ENCODE measurements at regions not wholly inside any gene's neighbourhood (a gene's known extent, or its start where the extent isn't known, plus 50 kb on each side); places are given as distances from the start of the nearest gene placed in this dataset.

- TF ChIP-seq CTCF (IDR thresholded peaks at IDR 0.05; ENCODE audit: low read depth, low read length, missing control alignments): no peak
- no peak for DNase-seq (ENCODE audit: extremely low read depth, low read depth)
- H3K4me3 ChIP-seq (replicated peaks; ENCODE audit: low read depth, low read length): no peak overlapping the region
These were observed 864.3 kb downstream of the BRD1 start for GRCh38 chr22:48963405-48963804.

GRCh38 chr22:48961705-48962104 lies 866.0 kb downstream of the BRD1 start:
- no peak for TF ChIP-seq CTCF (IDR thresholded peaks at IDR 0.05; ENCODE audit: low read depth, low read length, missing control alignments)
- no peak overlapping the region for H3K4me3 ChIP-seq (replicated peaks; ENCODE audit: low read depth, low read length)
- DNase-seq (ENCODE audit: extremely low read depth, low read depth): no peak

GRCh38 chr22:48960980-48961660 lies 866.6 kb downstream of the BRD1 start:
- no peak for TF ChIP-seq CTCF (IDR thresholded peaks at IDR 0.05; ENCODE audit: low read depth, low read length, missing control alignments)

GRCh38 chr22:48960576-48960975 lies 867.1 kb downstream of the BRD1 start:
- no peak for TF ChIP-seq CTCF (IDR thresholded peaks at IDR 0.05; ENCODE audit: low read depth, low read length, missing control alignments)
- no peak for DNase-seq (ENCODE audit: extremely low read depth, low read depth)
- no peak overlapping the region for H3K4me3 ChIP-seq (replicated peaks; ENCODE audit: low read depth, low read length)

More at GRCh38 chr22:48960980-48961660, 866.6 kb downstream of the BRD1 start:
- no peak overlapping the region for H3K4me3 ChIP-seq (replicated peaks; ENCODE audit: low read depth, low read length)
- DNase-seq (ENCODE audit: extremely low read depth, low read depth): no peak

- TF ChIP-seq CTCF (IDR thresholded peaks at IDR 0.05; ENCODE audit: low read depth, low read length, missing control alignments): no peak
- H3K4me3 ChIP-seq (replicated peaks; ENCODE audit: low read depth, low read length): no peak overlapping the region
- DNase-seq (ENCODE audit: extremely low read depth, low read depth): no peak
These were observed 868.2 kb downstream of the BRD1 start for GRCh38 chr22:48959496-48959895.

- no peak for DNase-seq (ENCODE audit: extremely low read depth, low read depth)
- TF ChIP-seq CTCF (IDR thresholded peaks at IDR 0.05; ENCODE audit: low read depth, low read length, missing control alignments): no peak
These were observed 869.7 kb downstream of the BRD1 start for GRCh38 chr22:48957987-48958321.

More at GRCh38 chr22:48957987-48958321, 869.7 kb downstream of the BRD1 start:
- no peak overlapping the region for H3K4me3 ChIP-seq (replicated peaks; ENCODE audit: low read depth, low read length)
